H54 (cell line): ENCODE measurements at regions not wholly inside any gene's neighbourhood (a gene's known extent, or its start where the extent isn't known, plus 50 kb on each side); places are given as distances from the start of the nearest gene placed in this dataset.

ENCODE experiments used
- DNase-seq: peaks from one replicate; pipeline ENCODE4 v3.0.0; 2011; ENCODE audit warnings: low spot score, mixed read lengths; ENCODE audit not compliant: insufficient read length
- FAIRE-seq: peaks from 3 replicates; lab custom pipeline; 2011; peaks lifted over from hg19 to GRCh38; lab: Jason Lieb, UNC
- POLR2A ChIP-seq: IDR thresholded peaks from 2 replicates; pipeline ENCODE4 v1.6.1; 2011; ENCODE audit warnings: low read depth, mild to moderate bottlenecking, low read length

- TF ChIP-seq POLR2A = no peak
- no peak for FAIRE-seq
- no peak for DNase-seq
Measured at GRCh38 chr1:56334047-56334446, 245.3 kb downstream of the PLPP3 start.

DNA sequence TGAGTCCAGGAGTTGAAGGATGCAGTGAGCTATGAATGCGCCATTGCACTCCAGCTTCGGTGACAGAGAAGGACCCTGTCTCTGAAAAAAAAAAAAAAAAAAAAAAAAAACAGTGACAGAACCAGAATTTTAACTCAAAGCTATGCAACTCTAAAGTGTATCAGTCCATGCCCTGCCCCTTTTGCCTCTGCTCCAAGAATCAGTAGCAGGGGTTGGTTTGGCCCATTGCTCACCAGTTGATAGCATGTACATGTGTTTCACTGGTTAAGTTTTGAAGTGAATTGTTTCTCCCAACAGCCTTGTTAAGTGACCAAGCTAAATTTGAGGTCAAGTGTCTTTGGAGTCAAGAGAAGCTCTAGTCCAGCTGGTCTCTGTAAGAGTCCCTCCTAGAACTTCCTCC lies 245.9 kb downstream of the PLPP3 start:
- FAIRE-seq (no peak), DNase-seq (no peak)
- TF ChIP-seq POLR2A = no peak

GRCh38 chr1:56331892-56332567 lies 247.3 kb downstream of the PLPP3 start:
- DNase-seq (peak; percentile 38), FAIRE-seq (peak; percentile 91)
- TF ChIP-seq POLR2A = no peak

DNA sequence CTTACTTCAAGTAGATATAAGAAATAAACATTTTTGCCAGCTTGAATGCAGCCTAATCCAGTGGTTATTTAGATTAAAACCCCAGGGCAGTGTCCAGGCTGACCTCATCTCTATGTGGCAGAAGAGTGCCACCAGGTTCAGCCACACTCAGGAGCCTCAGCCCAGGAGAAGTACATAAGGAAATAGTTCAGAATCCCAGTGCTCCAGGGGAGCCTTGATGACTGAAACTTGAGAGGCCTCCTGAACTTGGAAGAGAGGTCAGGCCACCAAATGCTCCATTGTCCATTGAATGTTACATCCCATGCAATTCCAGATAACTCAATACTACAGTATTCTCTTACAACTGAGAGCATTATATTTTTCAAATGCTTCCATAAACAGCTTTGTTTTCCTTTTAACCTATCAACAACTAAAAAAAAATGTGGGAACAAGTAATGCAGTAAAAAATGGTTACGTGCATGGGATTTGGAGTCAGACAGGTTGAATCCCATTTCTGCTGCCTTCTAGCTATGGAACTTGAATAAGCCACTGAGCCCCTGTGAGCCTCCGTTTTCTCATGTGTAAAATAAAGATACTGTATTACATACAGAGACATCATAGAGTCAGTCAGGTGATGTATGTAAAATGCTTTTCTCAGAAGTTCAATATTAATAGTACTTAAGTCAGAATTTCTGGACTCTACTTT lies 248.0 kb downstream of the PLPP3 start:
- no peak for TF ChIP-seq POLR2A
- FAIRE-seq (no peak), DNase-seq (no peak)

- peak; percentile 83 for FAIRE-seq
- no peak for TF ChIP-seq POLR2A
- no peak for DNase-seq
Measured at GRCh38 chr1:56330391-56331026, 248.9 kb downstream of the PLPP3 start.

GRCh38 chr1:56329970-56330369 lies 249.4 kb downstream of the PLPP3 start:
- no peak for DNase-seq
- no peak for TF ChIP-seq POLR2A

GRCh38 chr1:56327195-56327594 lies 252.2 kb downstream of the PLPP3 start:
- DNase-seq (no peak), FAIRE-seq (no peak)
- no peak for TF ChIP-seq POLR2A

More at GRCh38 chr1:56329970-56330369, 249.4 kb downstream of the PLPP3 start:
- no peak for FAIRE-seq

DNA sequence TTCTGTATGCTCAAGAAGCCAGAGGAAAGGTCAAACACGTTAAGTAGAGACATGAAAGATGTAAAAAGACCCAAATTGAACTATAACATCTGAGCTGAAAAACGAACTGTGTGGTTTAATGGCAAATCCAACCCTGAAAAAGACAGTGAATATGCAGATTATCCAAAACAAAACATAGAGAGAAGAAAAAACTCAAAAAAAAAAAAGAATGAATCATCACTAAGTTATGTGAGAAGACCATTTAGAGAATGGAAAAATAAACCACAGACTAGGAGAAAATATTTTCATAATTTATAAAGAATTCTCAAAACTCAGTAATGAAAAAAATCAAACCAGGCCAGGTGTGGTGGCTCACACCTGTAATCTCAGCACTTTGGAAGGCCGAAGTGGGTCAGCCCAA lies 253.3 kb downstream of the PLPP3 start:
- no peak for FAIRE-seq
- no peak for DNase-seq
- no peak for TF ChIP-seq POLR2A

DNA sequence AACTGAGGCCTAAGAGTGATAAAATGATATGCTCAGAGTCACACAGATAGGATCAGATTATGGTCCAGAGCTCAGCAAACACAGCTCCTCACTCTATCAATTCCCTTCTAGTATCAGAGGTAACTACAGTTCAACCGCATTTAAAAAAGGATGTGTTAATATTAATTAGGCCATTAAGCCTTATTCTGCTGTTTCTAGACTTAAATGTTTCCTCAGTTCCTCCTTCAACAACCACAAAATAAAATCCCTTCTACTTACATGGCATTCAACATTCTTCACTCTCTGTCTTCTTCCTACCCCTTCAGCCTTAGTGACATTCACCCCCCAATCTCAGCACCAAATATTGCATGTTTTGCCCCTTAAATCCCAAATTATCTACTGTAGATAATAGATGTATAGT lies 254.9 kb downstream of the PLPP3 start:
- no peak for DNase-seq
- TF ChIP-seq POLR2A = no peak
- FAIRE-seq = no peak

- FAIRE-seq (no peak), DNase-seq (no peak)
- TF ChIP-seq POLR2A = no peak
Measured at GRCh38 chr1:56322211-56322610, 257.2 kb downstream of the PLPP3 start.

DNA sequence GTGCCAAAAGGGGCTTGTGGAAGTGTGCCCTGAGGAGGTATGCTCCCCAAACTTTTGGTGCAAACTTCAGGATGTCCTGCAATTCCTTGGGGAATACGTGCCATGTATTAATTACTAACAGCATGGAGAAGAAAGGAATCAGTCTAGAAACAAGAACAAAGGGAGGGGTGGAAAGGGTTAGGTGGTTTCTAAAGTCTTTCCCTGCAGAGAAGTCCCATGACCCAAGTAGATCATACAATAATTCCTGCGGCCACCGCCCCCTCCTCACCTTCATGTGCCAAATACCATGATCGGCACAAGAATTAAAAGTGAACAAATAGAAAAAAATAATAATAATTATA lies 258.2 kb downstream of the PLPP3 start:
- FAIRE-seq = no peak
- TF ChIP-seq POLR2A = no peak
- DNase-seq = no peak

DNA sequence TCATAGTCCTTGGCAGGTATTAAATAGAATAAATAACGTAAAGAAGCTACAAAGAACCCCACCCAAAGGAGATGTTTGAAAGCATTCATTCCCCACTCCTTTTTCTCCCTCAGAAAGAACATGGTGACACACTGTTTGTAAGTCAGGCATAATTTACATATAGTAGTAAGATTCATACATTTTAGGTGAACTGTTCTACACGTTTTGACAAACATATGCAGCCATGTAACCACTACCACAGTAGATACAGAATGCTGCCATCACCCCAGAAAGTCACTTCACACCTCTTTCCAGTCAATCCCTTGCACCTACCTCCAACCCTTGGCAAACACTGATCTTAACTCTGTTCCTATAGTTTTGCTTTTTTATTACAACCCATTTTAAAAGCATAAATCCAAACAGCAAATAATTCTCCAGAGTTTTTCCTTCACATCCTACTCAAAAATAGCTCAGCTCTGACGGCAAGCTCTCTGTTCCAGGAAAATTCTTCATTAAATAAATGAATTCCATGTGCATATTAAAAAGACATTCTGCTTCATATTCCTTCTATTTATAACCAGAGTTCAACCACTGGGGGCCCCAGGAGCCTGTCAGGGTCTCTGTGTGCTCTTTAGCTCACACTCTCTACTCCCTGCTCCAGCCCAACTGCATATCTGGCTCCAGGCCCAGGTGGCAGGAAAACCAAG lies 258.8 kb downstream of the PLPP3 start:
- FAIRE-seq = no peak
- no peak for TF ChIP-seq POLR2A
- DNase-seq = no peak

- TF ChIP-seq POLR2A = no peak
- FAIRE-seq (no peak), DNase-seq (no peak)
Measured at GRCh38 chr1:56317722-56318121, 261.6 kb downstream of the PLPP3 start.
